ENCODE measurements at regions not wholly inside any gene's neighbourhood (a gene's known extent, or its start where the extent isn't known, plus 50 kb on each side); places are given as distances from the start of the nearest gene placed in this dataset.

GRCh38 chr11:80748207-80748925, 1307.5 kb upstream of the TENM4 start:
- Histone ChIP-seq H3K27me3 (no peaks in the 10 kb centered on the region), H3K4me3 (no peak overlapping the region), H3K36me3 (no peaks in the 10 kb centered on the region), H3K9me3 (no peaks in the 10 kb centered on the region), H3K27ac (no peak overlapping the region), H3K4me1 (no peaks in the 10 kb centered on the region)
- DNase-seq = no peak
- TF ChIP-seq CTCF (IDR thresholded peaks at IDR 0.05) (no peak), POLR2A (IDR thresholded peaks at IDR 0.05) (no peak)

GRCh38 chr11:80746300-80746699, 1305.5 kb upstream of the TENM4 start:
- no peak for TF ChIP-seq CTCF (IDR thresholded peaks at IDR 0.05)
- TF ChIP-seq POLR2A (IDR thresholded peaks at IDR 0.05) = no peak
- H3K27ac ChIP-seq = no peak overlapping the region
- H3K9me3 ChIP-seq = no peaks in the 10 kb centered on the region
- H3K36me3 ChIP-seq = no peaks in the 10 kb centered on the region
- H3K4me1 ChIP-seq = no peaks in the 10 kb centered on the region
- H3K4me3 ChIP-seq = no peak overlapping the region
- no peaks in the 10 kb centered on the region for H3K27me3 ChIP-seq
- DNase-seq = no peak

GRCh38 chr11:80745416-80745815, 1304.6 kb upstream of the TENM4 start:
- H3K9me3 ChIP-seq = no peaks in the 10 kb centered on the region
- H3K36me3 ChIP-seq = no peaks in the 10 kb centered on the region
- TF ChIP-seq POLR2A (IDR thresholded peaks at IDR 0.05) (no peak), CTCF (IDR thresholded peaks at IDR 0.05) (no peak)
- no peak overlapping the region for H3K4me3 ChIP-seq
- no peaks in the 10 kb centered on the region for H3K27me3 ChIP-seq
- DNase-seq = no peak
- H3K27ac ChIP-seq = no peak overlapping the region
- H3K4me1 ChIP-seq = no peaks in the 10 kb centered on the region

GRCh38 chr11:80733790-80734189, 1293.0 kb upstream of the TENM4 start:
- H3K27ac ChIP-seq = no peak overlapping the region
- H3K36me3 ChIP-seq = no peaks in the 10 kb centered on the region
- DNase-seq = no peak
- H3K27me3 ChIP-seq = no peaks in the 10 kb centered on the region
- no peaks in the 10 kb centered on the region for H3K9me3 ChIP-seq
- no peaks in the 10 kb centered on the region for H3K4me1 ChIP-seq
- TF ChIP-seq POLR2A (IDR thresholded peaks at IDR 0.05) = no peak
- TF ChIP-seq CTCF (IDR thresholded peaks at IDR 0.05) = no peak
- no peak overlapping the region for H3K4me3 ChIP-seq

- no peak for TF ChIP-seq POLR2A (IDR thresholded peaks at IDR 0.05)
- no peak for TF ChIP-seq CTCF (IDR thresholded peaks at IDR 0.05)
- no peaks in the 10 kb centered on the region for H3K9me3 ChIP-seq
- H3K27ac ChIP-seq = no peak overlapping the region
- H3K27me3 ChIP-seq = no peaks in the 10 kb centered on the region
- no peak overlapping the region for H3K4me3 ChIP-seq
- no peaks in the 10 kb centered on the region for H3K36me3 ChIP-seq
- DNase-seq = no peak
- H3K4me1 ChIP-seq = no peaks in the 10 kb centered on the region
Observed at GRCh38 chr11:80733361-80733760, 1292.5 kb upstream of the TENM4 start.

GRCh38 chr11:80727315-80727714, 1286.5 kb upstream of the TENM4 start:
- DNase-seq = peak in 1 of 3 donors; percentile 46
- Histone ChIP-seq H3K27me3 (no peaks in the 10 kb centered on the region), H3K27ac (no peak overlapping the region), H3K9me3 (no peaks in the 10 kb centered on the region), H3K4me1 (no peaks in the 10 kb centered on the region), H3K36me3 (no peaks in the 10 kb centered on the region), H3K4me3 (no peak overlapping the region)
- peak in 3 of 6 experiments; percentile 25 to 42 (median 32) for TF ChIP-seq CTCF (IDR thresholded peaks at IDR 0.05)
- no peak for TF ChIP-seq POLR2A (IDR thresholded peaks at IDR 0.05)

Measured in Peyer's patch (tissue), 4 donors.